Activated naive CD8-positive, alpha-beta T cell (primary cell): ENCODE measurements at regions not wholly inside any gene's neighbourhood (a gene's known extent, or its start where the extent isn't known, plus 50 kb on each side); places are given as distances from the start of the nearest gene placed in this dataset.

Experiments used
- H3K27ac Mint-ChIP-seq: one replicate; pipeline ENCODE4 v1.8.0; 2021; ENCODE audit warnings: mixed read lengths
- H3K27me3 Mint-ChIP-seq: one replicate; pipeline ENCODE4 v1.8.0; 2021; ENCODE audit warnings: mixed read lengths
- H3K36me3 Mint-ChIP-seq: one replicate; pipeline ENCODE4 v1.8.0; 2021; ENCODE audit warnings: mixed read lengths
- H3K4me1 Mint-ChIP-seq: one replicate; pipeline ENCODE4 v1.8.0; 2021; ENCODE audit warnings: low read depth, mixed read lengths
- H3K4me3 Mint-ChIP-seq: one replicate; pipeline ENCODE4 v1.8.0; 2021; ENCODE audit warnings: mild to moderate bottlenecking, mixed read lengths
- H3K9me3 Mint-ChIP-seq: one replicate; pipeline ENCODE4 v1.8.0; 2021; ENCODE audit warnings: low read depth, mixed read lengths

DNA sequence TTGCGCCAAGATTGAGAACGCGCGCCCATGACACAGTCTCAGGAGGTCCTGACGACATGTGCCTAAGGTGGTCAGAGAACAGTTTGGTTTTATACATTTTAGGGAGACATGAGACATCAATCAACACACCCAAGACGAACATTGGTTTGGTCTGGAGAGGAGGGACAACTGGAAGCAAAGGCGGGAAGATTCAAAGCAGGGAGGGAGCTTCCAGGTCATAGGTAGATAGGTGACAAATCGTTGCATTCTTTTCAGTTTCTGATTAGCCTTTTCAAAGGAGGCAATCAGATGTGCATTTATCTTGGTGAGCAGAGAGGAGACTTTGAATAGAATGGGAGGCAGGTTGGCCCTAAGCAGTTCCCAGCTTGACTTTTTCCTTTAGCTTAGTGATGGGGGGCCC lies 828.4 kb upstream of the DPPA4 start:
- Mint-ChIP-seq H3K4me3 (no peak overlapping the region), H3K9me3 (no peaks in the 10 kb centered on the region), H3K4me1 (no peaks in the 10 kb centered on the region), H3K36me3 (no peaks in the 10 kb centered on the region), H3K27me3 (no peaks in the 10 kb centered on the region), H3K27ac (no peak overlapping the region)

DNA sequence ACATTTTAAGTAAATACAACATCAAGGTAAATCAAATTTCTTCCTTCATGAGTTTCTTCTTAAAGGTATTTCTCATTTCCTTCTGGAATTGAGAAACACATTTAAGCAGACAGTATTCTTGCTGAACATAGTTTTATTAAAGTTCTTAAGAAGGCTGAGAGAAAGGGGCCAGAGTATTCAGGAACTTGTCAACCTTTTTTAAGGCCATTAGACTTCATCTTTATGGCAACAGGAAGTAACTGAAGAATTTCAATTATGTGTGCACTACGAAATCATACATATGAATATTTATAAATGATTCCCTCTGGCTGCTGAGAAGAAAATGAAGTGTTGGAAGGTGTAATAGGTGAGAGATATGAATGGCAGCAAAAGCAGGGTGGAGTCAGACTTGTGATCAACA lies 829.4 kb upstream of the DPPA4 start:
- Mint-ChIP-seq H3K36me3 (no peaks in the 10 kb centered on the region), H3K27ac (no peak overlapping the region), H3K27me3 (no peaks in the 10 kb centered on the region), H3K4me3 (no peak overlapping the region), H3K4me1 (no peaks in the 10 kb centered on the region), H3K9me3 (no peaks in the 10 kb centered on the region)

DNA sequence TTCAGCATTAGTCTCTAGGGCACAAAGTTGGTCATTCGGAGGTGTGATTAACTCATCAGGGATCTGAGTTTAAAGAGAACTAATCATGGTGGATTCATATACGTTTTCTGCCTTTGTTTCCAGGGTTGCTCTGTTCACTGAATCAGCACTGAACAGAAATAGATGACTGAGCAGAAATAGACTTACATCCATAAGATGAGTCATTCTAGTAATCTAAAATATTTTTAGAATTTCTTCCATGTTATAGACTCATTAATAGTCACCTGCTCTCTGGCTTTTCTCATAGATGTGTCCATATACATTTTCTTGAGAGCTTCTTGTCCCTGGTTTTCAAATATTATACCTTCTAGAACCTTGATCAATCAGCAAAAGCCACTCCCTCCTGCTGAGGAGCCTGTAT lies 837.6 kb upstream of the DPPA4 start:
- Mint-ChIP-seq H3K27me3 (peaks cover 3% of the 10 kb centered on the region), H3K4me3 (no peak overlapping the region), H3K27ac (no peak overlapping the region), H3K4me1 (no peaks in the 10 kb centered on the region), H3K9me3 (no peaks in the 10 kb centered on the region), H3K36me3 (no peaks in the 10 kb centered on the region)

DNA sequence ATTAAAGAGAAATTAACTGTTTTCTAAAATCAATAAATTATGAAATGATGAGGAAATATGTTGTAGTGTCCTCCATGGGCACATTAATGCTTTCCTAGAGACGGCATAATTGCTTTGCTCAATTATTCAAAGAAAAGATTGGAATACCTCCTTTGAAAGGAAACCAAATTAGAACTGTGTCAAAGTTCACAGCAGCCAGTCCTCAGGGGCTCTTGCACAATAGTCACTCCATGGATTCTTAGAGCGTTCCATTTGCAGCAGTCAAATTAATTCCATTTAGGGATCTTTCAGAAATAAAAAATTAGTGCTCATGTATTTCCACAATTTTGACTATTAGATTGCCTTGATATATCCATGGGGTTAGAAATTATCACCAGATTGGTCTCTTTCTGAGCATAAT lies 841.6 kb upstream of the DPPA4 start:
- H3K27me3 Mint-ChIP-seq, result peaks cover 1% of the 10 kb centered on the region
- H3K4me1 Mint-ChIP-seq, result no peaks in the 10 kb centered on the region
- no peaks in the 10 kb centered on the region for H3K36me3 Mint-ChIP-seq
- H3K27ac Mint-ChIP-seq, result no peak overlapping the region
- H3K9me3 Mint-ChIP-seq, result no peaks in the 10 kb centered on the region
- H3K4me3 Mint-ChIP-seq, result no peak overlapping the region

DNA sequence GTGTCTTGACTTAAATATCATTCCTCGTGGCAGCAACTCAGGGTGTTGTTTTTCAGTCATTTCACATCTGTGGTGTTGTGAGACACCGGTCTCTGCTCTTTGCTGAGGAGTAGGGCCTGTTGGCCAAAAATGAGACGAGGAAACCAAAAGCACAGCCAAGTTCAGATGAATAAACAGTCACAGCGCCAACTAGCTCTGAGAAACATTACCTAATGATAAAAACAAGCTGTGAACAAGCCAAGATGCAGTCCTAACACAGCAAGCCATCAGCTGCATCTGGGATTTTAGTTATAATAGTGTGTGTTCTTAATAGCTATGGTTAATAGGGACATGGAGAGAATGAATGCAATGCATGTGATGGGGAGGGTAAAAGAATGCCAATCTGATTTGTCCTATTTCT lies 843.4 kb upstream of the DPPA4 start:
- Mint-ChIP-seq H3K27ac (no peak overlapping the region), H3K4me3 (no peak overlapping the region), H3K27me3 (no peaks in the 10 kb centered on the region), H3K36me3 (no peaks in the 10 kb centered on the region), H3K4me1 (no peaks in the 10 kb centered on the region), H3K9me3 (no peaks in the 10 kb centered on the region)

DNA sequence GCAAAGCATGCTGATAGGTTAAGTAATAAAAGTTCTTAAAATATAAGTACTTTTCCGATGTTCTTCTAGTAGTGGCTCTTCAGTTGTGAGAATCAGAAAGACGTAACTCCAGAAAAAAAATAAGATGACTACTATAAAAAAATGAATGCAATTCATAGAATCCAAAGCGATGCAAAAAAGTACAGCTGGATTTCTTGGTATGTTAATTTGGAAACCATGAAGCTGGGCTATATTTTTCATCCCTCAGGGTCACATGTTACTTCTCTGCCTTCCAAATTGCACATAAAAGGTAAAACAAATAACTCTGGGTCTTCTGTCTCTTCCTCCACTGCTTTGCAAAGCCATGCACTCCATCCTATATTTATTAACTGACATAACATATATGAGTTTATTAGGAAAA lies 843.9 kb upstream of the DPPA4 start:
- H3K27ac Mint-ChIP-seq, result no peak overlapping the region
- no peaks in the 10 kb centered on the region for H3K4me1 Mint-ChIP-seq
- no peaks in the 10 kb centered on the region for H3K9me3 Mint-ChIP-seq
- no peak overlapping the region for H3K4me3 Mint-ChIP-seq
- H3K36me3 Mint-ChIP-seq, result no peaks in the 10 kb centered on the region
- H3K27me3 Mint-ChIP-seq, result no peaks in the 10 kb centered on the region

DNA sequence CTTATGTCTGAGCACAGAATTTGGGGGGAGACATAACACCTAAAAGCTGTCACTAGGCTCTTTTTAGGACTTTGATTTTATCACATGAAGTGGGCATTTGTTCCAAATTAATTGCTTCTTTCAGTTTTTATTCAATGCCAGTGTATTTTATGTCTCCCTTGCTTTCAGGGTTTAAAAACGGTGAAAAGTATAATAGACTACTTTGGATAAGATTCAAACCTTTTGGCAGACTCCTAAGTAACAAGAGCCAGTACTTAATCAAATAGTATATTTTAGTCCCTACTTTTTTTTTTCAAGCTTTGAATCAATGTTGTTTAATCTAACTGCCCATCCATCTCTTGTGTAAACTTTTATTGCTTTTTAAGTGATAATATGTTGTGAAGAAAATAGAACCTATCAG lies 847.2 kb upstream of the DPPA4 start:
- H3K27me3 Mint-ChIP-seq, result no peaks in the 10 kb centered on the region
- H3K4me3 Mint-ChIP-seq, result no peak overlapping the region
- no peaks in the 10 kb centered on the region for H3K36me3 Mint-ChIP-seq
- H3K4me1 Mint-ChIP-seq, result no peaks in the 10 kb centered on the region
- H3K27ac Mint-ChIP-seq, result no peak overlapping the region
- H3K9me3 Mint-ChIP-seq, result no peaks in the 10 kb centered on the region

DNA sequence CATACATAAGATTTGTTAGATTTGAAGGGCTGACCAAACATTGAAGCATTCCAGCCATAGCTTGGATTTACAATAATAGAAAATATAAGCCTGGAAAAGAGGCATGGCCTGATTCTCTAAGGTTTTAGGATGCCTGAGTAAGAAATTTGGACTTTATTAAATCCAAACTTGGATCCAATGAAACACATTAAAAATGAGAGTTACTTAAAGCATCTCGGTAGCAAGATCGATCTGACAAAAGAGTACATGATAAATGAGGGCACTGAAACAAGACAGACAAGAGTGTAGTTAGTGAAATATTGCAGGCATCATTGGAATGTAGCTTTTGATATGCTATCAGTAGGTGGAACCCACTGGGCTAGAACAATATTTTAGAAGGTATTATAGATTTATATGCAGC lies 855.7 kb upstream of the DPPA4 start:
- Mint-ChIP-seq H3K9me3 (no peaks in the 10 kb centered on the region), H3K27ac (no peak overlapping the region), H3K27me3 (peaks cover 2% of the 10 kb centered on the region), H3K4me3 (no peak overlapping the region), H3K36me3 (no peaks in the 10 kb centered on the region), H3K4me1 (no peaks in the 10 kb centered on the region)

DNA sequence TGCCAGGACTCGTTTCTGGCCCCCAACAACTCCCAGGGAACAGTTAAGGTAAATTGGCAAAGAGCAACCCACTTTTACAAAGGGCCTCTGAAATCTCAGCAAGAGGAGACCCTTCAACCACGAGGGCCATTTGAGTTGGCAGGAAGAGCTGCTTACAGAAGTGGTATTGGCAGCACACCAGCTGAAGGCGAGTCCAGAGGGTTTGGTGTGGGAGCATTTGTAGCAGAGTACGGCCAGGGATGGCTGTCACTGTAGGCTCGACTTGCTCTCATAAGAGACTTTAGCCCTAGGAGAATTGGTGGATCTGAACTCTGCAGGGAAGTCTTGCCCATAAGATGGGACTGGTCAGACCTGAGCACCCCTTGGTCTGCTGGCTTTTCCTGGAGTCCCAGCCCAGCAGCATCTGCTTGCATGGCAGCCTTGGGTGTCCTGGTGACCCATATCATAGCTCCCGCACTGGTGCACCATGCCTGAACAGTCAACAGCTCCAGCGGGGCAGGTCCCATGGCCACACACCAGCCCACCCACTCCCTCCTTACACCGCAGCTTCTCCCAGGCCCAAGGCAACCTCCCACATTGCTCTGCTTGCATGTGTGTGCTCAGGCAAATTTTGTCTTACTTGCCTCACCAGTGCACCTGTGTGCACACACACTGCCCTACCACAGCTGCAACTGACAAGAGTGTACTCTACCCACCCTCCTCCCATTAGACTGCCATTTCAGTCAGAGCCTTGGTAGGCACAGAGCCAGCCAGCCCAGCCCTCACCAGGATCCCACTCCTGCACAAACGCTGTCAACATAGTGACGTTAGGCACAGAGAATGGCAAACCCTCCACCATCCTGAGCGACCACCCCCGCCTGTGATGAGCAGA lies 861.6 kb upstream of the DPPA4 start:
- Mint-ChIP-seq H3K4me1 (no peaks in the 10 kb centered on the region), H3K27me3 (peaks cover 3% of the 10 kb centered on the region), H3K4me3 (no peak overlapping the region), H3K9me3 (peaks cover 4% of the 10 kb centered on the region), H3K36me3 (no peaks in the 10 kb centered on the region), H3K27ac (no peak overlapping the region)

DNA sequence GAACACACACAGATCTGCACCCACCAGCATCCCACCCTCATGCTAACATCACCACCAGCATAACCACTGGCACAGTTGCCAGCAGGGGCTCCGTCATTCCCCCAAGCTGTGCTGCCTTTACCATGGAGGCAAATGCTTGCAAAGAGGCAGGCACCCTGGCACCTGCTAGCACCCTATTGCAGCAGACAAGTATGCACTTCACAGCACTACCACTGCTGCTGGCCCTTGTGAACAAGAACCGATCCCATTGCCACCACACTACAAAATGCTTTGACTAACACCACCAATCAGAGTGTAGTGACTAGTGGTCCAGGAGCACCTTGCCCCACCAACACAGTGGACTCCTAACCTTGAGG lies 862.2 kb upstream of the DPPA4 start:
- H3K27ac Mint-ChIP-seq, result no peak overlapping the region
- H3K9me3 Mint-ChIP-seq, result peaks cover 4% of the 10 kb centered on the region
- no peak overlapping the region for H3K4me3 Mint-ChIP-seq
- no peaks in the 10 kb centered on the region for H3K36me3 Mint-ChIP-seq
- no peaks in the 10 kb centered on the region for H3K4me1 Mint-ChIP-seq
- H3K27me3 Mint-ChIP-seq, result peaks cover 3% of the 10 kb centered on the region

DNA sequence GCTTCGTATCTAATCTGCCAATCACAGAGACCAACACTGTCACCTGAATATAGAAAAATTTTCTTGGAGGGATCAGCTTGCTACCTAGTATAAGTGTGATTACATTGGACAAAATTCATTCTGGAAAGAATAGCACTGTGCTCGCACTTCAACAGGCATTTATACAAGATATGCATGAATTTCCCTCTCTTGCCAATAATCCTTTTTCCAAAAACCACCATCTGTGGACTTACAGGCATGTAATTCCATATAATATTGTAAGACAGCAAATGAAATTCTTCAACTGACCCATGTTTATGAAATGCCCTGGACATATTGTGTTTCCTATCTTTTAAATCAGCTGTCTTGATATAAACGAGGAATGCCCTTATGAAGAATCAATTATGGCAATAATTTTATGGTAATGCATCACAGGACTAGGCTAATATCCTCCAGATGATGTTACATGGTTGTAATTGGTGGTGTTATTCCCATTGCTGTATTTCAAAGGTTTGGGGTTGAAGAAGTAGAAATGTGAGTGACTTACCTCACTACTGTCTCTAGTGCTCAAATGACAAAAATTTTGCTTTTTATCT lies 861.4 kb upstream of the NECTIN3 start:
- H3K4me1 Mint-ChIP-seq, result no peaks in the 10 kb centered on the region
- H3K27ac Mint-ChIP-seq, result no peak overlapping the region
- H3K4me3 Mint-ChIP-seq, result no peak overlapping the region
- H3K36me3 Mint-ChIP-seq, result no peaks in the 10 kb centered on the region
- H3K27me3 Mint-ChIP-seq, result no peaks in the 10 kb centered on the region
- peaks cover 5% of the 10 kb centered on the region for H3K9me3 Mint-ChIP-seq

DNA sequence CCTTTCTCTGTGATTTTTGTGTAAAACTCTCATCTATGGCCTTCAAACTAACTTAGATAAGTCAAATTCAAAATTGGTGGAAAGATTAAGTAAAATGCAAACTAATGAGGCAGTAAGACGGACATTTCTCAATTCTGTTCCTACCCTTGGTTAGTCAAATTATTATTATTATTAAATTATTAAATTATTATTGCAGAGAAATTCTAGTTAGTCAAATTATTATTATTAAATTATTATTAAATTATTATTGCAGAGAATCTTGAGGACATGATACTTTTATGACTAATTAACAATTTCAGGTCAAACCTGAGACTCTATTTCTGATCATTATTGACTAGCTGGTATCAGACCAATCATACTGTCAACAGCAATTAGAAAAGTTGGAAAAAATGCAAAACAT lies 845.0 kb upstream of the NECTIN3 start:
- H3K4me1 Mint-ChIP-seq, result no peaks in the 10 kb centered on the region
- H3K27me3 Mint-ChIP-seq, result no peaks in the 10 kb centered on the region
- H3K27ac Mint-ChIP-seq, result no peak overlapping the region
- H3K9me3 Mint-ChIP-seq, result no peaks in the 10 kb centered on the region
- no peak overlapping the region for H3K4me3 Mint-ChIP-seq
- H3K36me3 Mint-ChIP-seq, result no peaks in the 10 kb centered on the region

DNA sequence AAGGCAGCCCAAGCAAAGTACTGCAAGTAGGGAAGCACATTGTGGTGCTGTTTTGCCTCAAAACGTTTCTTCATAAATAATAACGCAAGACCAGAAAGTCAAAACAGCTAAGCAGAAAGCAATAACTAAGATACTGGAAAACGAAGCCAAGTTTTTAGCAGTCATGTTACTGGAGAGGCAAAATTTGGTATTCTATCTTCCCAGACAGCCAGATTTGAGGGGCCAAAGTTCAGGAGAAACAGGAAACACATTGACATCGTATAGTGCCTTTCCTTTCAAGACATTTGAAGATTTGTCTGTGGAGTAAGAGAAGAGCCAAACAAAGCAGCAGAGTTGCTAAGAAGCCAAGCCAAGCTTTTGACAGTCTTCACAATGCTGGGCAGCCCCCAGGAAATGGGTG lies 843.6 kb upstream of the NECTIN3 start:
- Mint-ChIP-seq H3K4me3 (no peak overlapping the region), H3K4me1 (no peaks in the 10 kb centered on the region), H3K27ac (no peak overlapping the region), H3K9me3 (no peaks in the 10 kb centered on the region), H3K36me3 (no peaks in the 10 kb centered on the region), H3K27me3 (no peaks in the 10 kb centered on the region)

DNA sequence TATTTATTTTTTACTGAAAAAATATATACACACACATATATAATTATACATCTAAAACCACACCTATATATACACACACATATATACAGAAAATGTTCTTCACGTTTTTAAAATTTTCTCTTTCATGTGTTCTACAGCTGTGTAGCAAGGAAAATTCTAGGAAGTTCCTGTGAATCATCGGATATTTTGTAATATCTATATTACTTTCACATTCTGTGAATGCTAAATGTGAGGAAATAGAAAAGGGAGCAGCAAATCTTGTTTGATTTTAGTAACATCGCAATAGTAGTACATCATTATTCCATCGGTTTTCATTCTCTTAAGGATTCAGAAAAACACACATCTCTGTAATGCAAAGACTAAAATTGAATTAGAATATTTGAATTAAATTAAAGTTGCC lies 836.8 kb upstream of the NECTIN3 start:
- H3K36me3 Mint-ChIP-seq, result no peaks in the 10 kb centered on the region
- H3K27ac Mint-ChIP-seq, result no peak overlapping the region
- H3K9me3 Mint-ChIP-seq, result no peaks in the 10 kb centered on the region
- no peaks in the 10 kb centered on the region for H3K4me1 Mint-ChIP-seq
- no peak overlapping the region for H3K4me3 Mint-ChIP-seq
- no peaks in the 10 kb centered on the region for H3K27me3 Mint-ChIP-seq

DNA sequence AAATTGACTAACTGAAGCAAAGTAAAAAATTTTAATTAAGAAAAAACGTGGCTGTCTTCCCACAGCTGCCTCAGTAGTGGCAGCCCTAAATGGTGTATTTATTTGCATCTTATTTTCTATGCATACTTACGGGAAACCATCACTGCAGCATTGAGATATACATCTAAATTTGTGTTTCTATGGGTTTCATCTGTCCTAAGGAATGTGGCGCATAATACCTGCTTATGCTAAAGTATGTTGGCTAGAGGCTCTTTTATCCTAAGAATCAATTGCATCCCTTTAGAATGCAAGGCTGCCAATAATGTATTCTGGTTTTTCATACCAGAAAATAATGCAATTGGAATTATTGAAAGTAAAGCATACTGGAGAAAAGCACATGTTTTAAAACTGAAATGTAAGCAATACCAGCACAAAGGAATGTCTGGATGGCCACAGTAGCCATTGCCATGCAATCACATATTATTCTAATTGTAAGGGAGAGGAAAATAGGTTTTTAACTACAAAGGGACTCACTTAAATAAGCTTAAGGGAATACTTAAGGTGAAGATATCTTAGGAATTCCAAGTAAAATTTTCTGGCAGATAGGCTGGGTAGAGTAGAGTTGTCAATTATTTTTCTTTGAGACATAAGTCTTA lies 834.5 kb upstream of the NECTIN3 start:
- no peak overlapping the region for H3K27ac Mint-ChIP-seq
- no peaks in the 10 kb centered on the region for H3K36me3 Mint-ChIP-seq
- no peaks in the 10 kb centered on the region for H3K27me3 Mint-ChIP-seq
- no peaks in the 10 kb centered on the region for H3K9me3 Mint-ChIP-seq
- H3K4me1 Mint-ChIP-seq, result no peaks in the 10 kb centered on the region
- no peak overlapping the region for H3K4me3 Mint-ChIP-seq

DNA sequence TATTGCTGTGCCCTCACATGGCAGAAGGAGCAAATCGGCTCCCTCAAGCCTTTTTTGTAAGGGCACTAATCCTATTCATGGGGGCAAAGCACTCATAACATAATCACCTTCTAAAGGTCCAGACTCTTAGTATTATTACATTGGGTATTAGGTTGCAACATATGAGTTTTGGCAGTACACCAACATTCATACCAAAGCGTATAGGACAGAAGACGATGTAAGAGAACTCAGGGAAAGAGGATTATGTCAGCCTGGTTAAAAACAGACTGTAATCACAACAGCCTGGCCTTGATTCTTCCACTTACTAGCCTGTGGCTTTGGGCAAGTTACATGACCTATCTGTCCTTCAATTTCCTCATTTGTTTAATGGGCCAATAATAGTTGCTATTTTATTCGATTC lies 828.5 kb upstream of the NECTIN3 start:
- Mint-ChIP-seq H3K4me3 (no peak overlapping the region), H3K9me3 (peaks cover 3% of the 10 kb centered on the region), H3K27ac (no peak overlapping the region), H3K4me1 (no peaks in the 10 kb centered on the region), H3K27me3 (peaks cover 5% of the 10 kb centered on the region), H3K36me3 (no peaks in the 10 kb centered on the region)
